ENCODE measurements at regions not wholly inside any gene's neighbourhood (a gene's known extent, or its start where the extent isn't known, plus 50 kb on each side); places are given as distances from the start of the nearest gene placed in this dataset.
"Not testable (repeated sequence)": the region's sequence is repeated elsewhere in the genome, so short reads cannot be mapped to it uniquely, and the experiment has no call there.

DNA sequence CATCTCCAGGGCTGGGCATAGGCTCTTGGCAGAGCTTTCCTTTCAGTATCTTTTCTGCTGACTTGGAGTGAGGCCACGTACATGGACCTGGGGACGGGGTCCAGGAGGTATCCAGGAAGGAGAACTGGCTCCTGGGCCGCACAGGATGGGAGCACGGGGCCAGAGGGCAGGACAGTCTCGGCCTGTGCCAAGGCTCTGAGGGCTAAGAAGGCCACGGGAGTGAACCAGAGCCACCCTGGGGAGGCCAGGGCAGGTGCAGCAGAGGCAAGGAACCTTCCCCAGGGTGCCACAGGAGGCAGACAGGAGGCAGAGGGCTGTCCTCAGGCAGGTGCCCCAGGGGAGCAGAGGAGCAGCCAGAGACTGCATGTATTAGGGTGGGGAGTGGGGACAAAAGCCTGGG is 50.3 kb downstream of the PLXNA1 start:
- DNase-seq = no peak

DNA sequence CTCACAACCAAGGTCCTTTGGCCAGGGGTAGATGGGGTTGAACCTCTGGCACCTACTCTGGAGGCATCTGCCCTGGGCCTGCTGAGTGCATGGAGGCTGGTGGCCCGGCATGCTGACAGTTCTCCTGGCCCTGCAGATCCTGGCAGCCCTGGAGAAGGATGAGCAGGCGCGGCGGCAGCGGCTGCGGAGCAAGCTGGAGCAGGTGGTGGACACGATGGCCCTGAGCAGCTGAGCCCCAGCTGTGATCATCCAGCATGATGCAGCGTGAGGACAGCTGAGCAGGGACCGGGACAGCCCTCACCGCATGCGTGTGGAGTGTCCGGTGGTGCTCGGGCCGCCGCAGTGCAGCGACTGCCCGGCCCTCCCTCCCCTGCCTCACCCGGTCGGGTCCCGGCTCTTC is 50.9 kb downstream of the PLXNA1 start:
- DNase-seq = no peak

DNA sequence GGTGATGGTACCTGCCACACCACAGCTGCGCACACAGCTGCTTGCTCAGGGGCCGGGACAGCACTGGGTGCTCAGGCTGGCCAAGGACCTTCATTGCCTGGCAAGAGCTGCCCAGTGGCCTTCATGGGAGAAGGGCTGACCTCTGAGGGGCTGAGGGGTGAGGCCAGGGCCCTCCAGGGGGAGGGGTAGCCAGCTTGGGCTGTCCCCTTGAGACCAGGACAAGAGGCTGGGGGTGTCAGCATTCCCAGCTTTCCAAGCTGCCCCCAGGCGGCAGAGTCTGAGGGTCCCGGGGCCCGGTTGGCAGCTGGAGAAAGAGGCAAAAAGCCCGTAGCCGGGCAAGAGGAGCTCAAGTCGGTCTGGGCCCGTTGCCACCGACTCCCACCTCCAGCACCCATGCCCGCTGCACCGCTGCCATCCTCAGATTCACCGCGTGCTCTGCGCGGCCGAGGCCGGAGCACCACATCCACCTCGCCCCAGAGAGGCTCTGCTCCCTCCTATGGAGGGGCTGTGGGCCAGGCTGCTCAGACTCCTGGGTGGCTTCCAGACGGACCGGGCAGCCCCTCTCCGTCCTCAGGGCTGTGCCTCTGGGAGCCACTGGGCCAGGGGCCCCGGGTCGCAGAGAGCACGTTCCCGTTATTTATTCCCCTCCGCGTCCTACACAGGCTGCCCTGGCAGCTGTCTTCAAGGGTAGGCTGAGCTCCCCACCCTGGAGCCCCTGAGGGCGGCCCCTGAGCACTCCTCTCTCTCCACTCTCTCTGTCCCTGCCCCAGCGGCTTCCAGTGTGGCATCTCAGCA is 51.5 kb downstream of the PLXNA1 start:
- no peak for DNase-seq

DNA sequence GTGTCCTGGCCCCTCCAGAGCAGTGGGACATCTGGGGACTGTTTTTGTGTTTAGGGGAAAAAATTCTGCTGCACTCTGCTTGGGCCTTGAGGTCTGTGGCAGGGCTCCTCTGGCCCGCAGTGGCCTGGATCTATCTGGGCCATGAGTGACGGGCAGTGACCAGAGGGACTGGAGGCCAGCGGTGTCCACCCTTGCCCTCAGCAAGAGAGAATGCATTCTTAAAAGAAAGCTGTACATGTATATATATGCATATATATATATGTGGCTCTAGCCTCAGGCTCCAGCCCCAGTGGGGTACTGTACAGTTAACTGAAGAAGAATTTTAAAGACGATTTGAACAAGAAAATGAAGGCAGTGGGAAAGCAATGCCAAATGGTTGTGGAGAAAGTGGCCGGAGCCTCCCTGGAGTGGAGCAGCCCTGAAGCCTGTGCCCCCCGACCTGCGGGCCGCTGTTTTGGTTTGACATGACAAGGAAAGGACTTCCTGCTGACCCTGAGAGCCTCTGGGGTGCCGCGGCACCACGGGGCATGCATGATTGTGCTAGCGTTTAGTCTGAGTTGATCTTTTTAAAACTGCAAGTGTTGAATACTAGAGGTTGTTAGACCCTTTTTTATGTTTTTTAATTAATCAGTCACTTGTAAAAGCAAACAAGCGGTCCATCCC is 52.2 kb downstream of the PLXNA1 start:
- no peak for DNase-seq

GRCh38 chr3:127035677-127036076 is 52.8 kb downstream of the PLXNA1 start:
- DNase-seq = no peak

- DNase-seq = no peak
Measured at GRCh38 chr3:127036209-127037020, 53.5 kb downstream of the PLXNA1 start.

DNA sequence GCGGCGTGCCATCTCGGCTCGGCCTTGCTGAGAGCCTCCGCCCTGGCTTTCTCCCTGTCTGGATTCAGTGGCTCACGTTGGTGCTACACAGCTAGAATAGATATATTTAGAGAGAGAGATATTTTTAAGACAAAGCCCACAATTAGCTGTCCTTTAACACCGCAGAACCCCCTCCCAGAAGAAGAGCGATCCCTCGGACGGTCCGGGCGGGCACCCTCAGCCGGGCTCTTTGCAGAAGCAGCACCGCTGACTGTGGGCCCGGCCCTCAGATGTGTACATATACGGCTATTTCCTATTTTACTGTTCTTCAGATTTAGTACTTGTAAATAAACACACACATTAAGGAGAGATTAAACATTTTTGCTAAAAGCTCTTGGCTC is 54.1 kb downstream of the PLXNA1 start:
- DNase-seq = no peak

- DNase-seq = no peak
Measured at GRCh38 chr3:127037418-127037841, 54.5 kb downstream of the PLXNA1 start.

GRCh38 chr3:127037971-127038446 is 55.1 kb downstream of the PLXNA1 start:
- DNase-seq = no peak

GRCh38 chr3:127038466-127038865 is 55.6 kb downstream of the PLXNA1 start:
- DNase-seq = no peak

DNA sequence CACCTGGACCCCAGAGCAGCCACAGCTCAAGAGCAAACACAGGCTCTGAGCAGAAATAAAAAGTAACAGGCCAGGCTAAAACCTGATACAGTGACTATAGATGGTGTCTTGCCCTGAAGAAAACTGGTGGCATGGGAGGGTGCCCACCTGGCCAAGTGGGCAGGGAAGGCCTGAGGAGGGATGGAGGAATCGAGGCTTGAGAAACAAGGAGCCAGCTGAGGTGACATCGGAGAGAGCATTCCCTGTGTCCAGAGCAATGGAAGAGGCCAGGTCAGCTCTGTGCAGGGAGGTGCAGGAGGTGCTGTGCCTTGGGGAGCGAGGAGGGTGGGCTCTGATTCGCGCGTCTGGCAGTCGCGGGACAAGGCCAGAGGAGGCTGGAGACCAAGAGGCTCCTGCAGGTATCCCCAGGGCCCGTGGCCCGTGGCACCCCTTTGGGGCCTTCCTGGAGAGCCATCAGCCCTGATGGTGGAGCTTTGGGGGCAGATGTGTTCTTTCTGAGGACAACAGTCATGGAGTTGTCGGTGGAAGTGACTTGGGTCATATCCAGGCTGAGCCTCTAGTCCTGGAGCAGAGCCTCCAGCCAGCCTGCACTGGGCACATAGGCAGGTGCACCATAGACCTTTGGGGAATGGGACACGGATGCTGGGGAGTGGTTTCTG is 56.1 kb downstream of the PLXNA1 start:
- DNase-seq = no peak

DNA sequence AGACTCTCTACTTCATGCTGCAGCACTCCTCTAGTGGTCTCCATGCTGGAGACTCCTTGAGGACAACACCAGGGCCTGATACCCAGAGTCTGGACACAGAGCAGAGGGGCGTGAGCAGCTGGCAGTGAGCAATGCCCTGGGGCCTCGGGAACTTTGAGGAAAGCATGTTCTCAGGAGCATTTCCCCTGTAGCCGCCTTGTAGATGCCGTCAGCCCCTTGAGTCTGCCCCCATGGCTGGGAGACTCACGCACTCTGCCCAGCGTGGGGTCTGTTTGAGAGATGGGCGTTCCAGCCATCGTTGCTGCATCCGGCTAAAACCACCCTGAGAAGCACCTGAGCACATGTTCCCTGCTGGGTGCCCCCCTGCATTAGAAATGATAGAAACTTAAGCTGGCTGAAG is 56.8 kb downstream of the PLXNA1 start:
- DNase-seq = no peak

DNA sequence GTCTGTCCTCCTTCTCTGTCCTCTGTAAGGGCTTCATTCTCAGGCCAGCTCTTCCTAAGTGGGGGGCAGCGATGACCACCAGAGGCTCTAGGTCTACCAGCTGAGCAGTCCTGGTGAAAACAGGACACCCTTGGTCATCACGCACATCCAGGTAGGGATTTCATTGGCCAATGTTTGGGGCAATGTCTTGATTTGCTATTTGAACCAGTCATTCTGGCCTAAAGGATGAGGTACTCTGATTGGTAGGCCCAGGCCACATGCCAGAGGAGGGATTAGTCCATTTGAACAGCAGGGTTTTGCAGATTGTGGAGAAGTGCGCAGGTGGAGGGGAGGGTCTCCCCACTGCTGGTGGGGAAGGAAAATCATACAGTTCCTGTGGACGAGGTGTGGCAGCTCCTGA is 57.3 kb downstream of the PLXNA1 start:
- DNase-seq = no peak

- DNase-seq = no peak
Measured at GRCh38 chr3:127041264-127041820, 58.4 kb downstream of the PLXNA1 start.

- peak; percentile 47 for DNase-seq
Measured at GRCh38 chr3:127041933-127042332, 59.0 kb downstream of the PLXNA1 start.

DNA sequence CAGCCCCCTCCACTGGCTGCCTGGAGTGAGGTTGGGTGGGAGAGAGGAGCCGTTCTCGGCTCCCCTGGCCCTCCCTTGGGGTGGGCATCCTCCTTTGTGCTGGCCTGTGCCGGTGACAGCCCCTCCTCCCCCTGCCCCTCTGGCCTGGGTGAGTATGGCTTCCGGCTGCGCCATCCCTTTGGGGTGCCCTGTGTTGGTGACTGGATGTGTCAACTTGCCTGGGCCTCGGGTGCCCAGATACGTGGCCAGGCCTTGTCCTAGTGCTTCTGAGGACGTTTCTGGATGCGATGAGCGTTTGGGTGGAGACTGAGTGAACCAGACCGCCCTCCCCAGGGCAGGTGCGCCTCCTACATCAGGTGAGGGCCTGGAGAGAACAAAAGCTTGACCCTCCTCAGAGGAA is 59.7 kb downstream of the PLXNA1 start:
- no peak for DNase-seq

DNA sequence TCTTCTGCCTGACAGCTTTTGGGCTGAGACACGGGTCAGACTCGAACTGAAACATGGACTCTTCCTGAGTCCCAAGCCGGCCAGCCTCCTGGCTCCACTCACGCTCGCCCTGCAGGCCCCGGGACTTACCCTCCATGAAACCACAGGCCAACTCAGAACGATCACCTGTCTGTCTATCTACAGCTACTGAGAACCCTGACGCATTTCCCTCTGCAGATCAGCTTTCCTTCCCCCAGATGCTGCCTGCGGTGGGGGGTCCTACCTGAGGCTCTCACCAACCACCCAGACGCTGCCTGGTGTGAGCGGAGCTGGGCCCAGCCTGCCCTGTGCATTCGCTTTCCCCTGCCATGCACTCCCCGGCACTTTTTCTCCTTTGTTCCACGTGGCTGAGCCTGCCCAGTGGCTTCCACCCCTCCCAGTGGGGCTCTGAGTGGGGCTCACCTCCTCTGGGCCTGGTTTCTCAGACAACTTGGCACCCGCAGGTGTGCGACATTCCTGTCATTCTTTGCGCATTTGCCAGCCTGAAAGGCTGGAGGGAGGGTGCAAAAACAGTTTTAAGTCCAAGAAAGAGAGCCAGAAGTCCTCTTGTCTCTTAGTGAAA is 60.2 kb downstream of the PLXNA1 start:
- peak; percentile 80 for DNase-seq

- DNase-seq = peak; percentile 54
Measured at GRCh38 chr3:127043731-127044510, 61.0 kb downstream of the PLXNA1 start.

GRCh38 chr3:127044996-127045395 is 62.1 kb downstream of the PLXNA1 start:
- DNase-seq = peak; percentile 63

DNA sequence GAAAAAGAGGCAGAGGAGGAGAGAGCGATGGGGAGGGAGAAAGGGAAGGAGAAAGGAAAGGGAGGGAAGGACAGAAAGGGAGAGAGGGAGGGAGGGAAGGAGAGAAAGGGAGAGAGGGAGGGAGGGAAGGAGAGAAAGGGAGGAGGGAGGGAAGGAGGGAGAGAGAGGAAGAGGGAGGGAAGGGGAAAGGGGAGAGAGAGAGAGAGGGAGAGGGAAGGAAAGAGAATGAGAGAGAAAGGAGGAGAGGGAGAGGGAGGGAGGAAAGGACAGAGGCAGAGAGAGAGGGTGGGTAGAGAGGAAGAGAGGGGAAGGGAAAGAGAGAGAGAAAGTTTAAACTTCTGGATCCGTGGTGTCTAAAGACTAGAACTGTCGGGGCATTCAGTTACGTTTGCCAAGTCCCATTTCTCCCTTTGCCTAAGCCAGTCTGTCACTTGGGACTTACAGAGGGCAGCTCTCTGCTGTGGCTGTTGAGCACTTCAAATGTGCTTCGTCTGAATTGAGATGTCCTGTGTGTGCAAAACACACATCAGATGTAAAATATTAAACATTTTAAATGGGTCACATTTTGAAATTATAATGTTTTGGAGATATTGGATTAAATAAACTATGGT is 62.6 kb downstream of the PLXNA1 start:
- DNase-seq = no peak

- not testable (repeated sequence) for DNase-seq
Measured at GRCh38 chr3:127046690-127047089, 63.8 kb downstream of the PLXNA1 start.

Measured in islet precursor cell (in vitro differentiated cells).